ENCODE measurements at regions not wholly inside any gene's neighbourhood (a gene's known extent, or its start where the extent isn't known, plus 50 kb on each side); places are given as distances from the start of the nearest gene placed in this dataset.

- no peak for TF ChIP-seq CTCF (IDR thresholded peaks at IDR 0.05; ENCODE audit: low read length)
- no peak for TF ChIP-seq EZH2 (IDR thresholded peaks at IDR 0.05; ENCODE audit: borderline replicate concordance, low read length)
Measured at GRCh38 chr2:160940699-160941098, 219.5 kb upstream of the TANK start.
